H9 (cell line): ENCODE measurements at regions not wholly inside any gene's neighbourhood (a gene's known extent, or its start where the extent isn't known, plus 50 kb on each side); places are given as distances from the start of the nearest gene placed in this dataset.

Source experiments
- DNase-seq: peaks from one replicate; pipeline ENCODE4 v3.0.0-alpha.2; 2017
- H2AFZ ChIP-seq: one replicate; pipeline ENCODE4 v1.6.1; 2013; ENCODE audit warnings: mild to moderate bottlenecking, low read length, control low read depth, moderate library complexity
- H2AK5ac ChIP-seq: 2 replicates; pipeline ENCODE4 v1.6.1; 2013; ENCODE audit warnings: low read length, control low read depth, mixed read lengths; ENCODE audit not compliant: insufficient read length
- H2BK120ac ChIP-seq: one replicate; pipeline ENCODE4 v1.6.1; 2013; ENCODE audit warnings: low read depth, mild to moderate bottlenecking, low read length, control low read depth, inconsistent platforms; ENCODE audit not compliant: poor library complexity, severe bottlenecking
- H2BK12ac ChIP-seq: 2 replicates; pipeline ENCODE4 v1.6.1; 2013; ENCODE audit warnings: low read length, control low read depth, mixed read lengths, low read depth; ENCODE audit not compliant: insufficient read length
- H2BK15ac ChIP-seq: 2 replicates; pipeline ENCODE4 v1.6.1; 2013; ENCODE audit warnings: low read depth, low read length, control low read depth
- H2BK20ac ChIP-seq: one replicate; pipeline ENCODE4 v1.6.1; 2013; ENCODE audit warnings: low read depth, mild to moderate bottlenecking, low read length, control low read depth, inconsistent platforms; ENCODE audit not compliant: poor library complexity, severe bottlenecking
- H2BK5ac ChIP-seq: 2 replicates; pipeline ENCODE4 v1.6.1; 2013; ENCODE audit warnings: low read length, control low read depth, mixed read lengths; ENCODE audit not compliant: insufficient read length
- H3K14ac ChIP-seq: 2 replicates; pipeline ENCODE4 v1.6.1; 2013; ENCODE audit warnings: low read length, control low read depth; ENCODE audit not compliant: insufficient read depth
- H3K18ac ChIP-seq: 2 replicates; pipeline ENCODE4 v1.6.1; 2013; ENCODE audit warnings: low read depth, mild to moderate bottlenecking, mixed read lengths, low read length, control low read depth; ENCODE audit not compliant: insufficient read length
- H3K23ac ChIP-seq: 2 replicates; pipeline ENCODE4 v1.6.1; 2013; ENCODE audit warnings: low read length, control low read depth, mixed read lengths, low read depth; ENCODE audit not compliant: insufficient read length
- H3K23me2 ChIP-seq: 2 replicates; pipeline ENCODE4 v1.6.1; 2013; ENCODE audit warnings: low read depth, mild to moderate bottlenecking, mixed read lengths, low read length, control low read depth; ENCODE audit not compliant: insufficient read length, poor library complexity, severe bottlenecking
- H3K27ac ChIP-seq: 2 replicates; pipeline ENCODE4 v1.5.1; 2013; ENCODE audit warnings: low read length, control low read depth, mixed read lengths, low read depth; ENCODE audit not compliant: insufficient read length
- H3K27me3 ChIP-seq: 2 replicates; pipeline ENCODE4 v1.6.1; 2013; ENCODE audit warnings: low read length, control low read depth, inconsistent platforms; ENCODE audit not compliant: insufficient read depth
- H3K4ac ChIP-seq: 2 replicates; pipeline ENCODE4 v1.6.1; 2013; ENCODE audit warnings: low read depth, mild to moderate bottlenecking, control low read depth, inconsistent platforms, low read length, moderate library complexity
- H3K4me1 ChIP-seq: 2 replicates; pipeline ENCODE4 v1.6.1; 2013; ENCODE audit warnings: low read length, control low read depth, inconsistent platforms; ENCODE audit not compliant: insufficient read depth
- H3K4me2 ChIP-seq: 2 replicates; pipeline ENCODE4 v1.6.1; 2013; ENCODE audit warnings: low read length, control low read depth, mixed read lengths; ENCODE audit not compliant: insufficient read length, insufficient read depth
- H3K56ac ChIP-seq: 2 replicates; pipeline ENCODE4 v1.6.1; 2013; ENCODE audit warnings: low read depth, mild to moderate bottlenecking, mixed read lengths, low read length, control low read depth; ENCODE audit not compliant: insufficient read length
- H3K79me1 ChIP-seq: 2 replicates; pipeline ENCODE4 v1.6.1; 2013; ENCODE audit warnings: low read depth, mild to moderate bottlenecking, moderate library complexity, low read length, control low read depth, inconsistent platforms; ENCODE audit not compliant: insufficient read depth, poor library complexity, severe bottlenecking
- H3K79me2 ChIP-seq: 2 replicates; pipeline ENCODE4 v1.6.1; 2013; ENCODE audit warnings: low read length, control low read depth, inconsistent platforms; ENCODE audit not compliant: insufficient read depth
- H3K9ac ChIP-seq: 2 replicates; pipeline ENCODE4 v1.6.1; 2013; ENCODE audit warnings: low read length, control low read depth, mixed read lengths; ENCODE audit not compliant: insufficient read length; ENCODE audit errors: extremely low read depth
- H3K9me3 ChIP-seq: one replicate; pipeline ENCODE4 v1.6.1; 2013; ENCODE audit warnings: low read depth, low read length, inconsistent platforms; ENCODE audit not compliant: control insufficient read depth
- H3T11ph ChIP-seq: one replicate; pipeline ENCODE4 v1.6.1; 2013; ENCODE audit warnings: mild to moderate bottlenecking, low read length, control low read depth, inconsistent platforms
- H4K20me1 ChIP-seq: one replicate; pipeline ENCODE4 v1.6.1; 2013; ENCODE audit not compliant: control insufficient read depth, insufficient read length, insufficient read depth
- H4K5ac ChIP-seq: 2 replicates; pipeline ENCODE4 v1.6.1; 2013; ENCODE audit warnings: low read depth, mild to moderate bottlenecking, mixed read lengths, low read length, control low read depth; ENCODE audit not compliant: insufficient read length
- H4K8ac ChIP-seq: replicated peaks from 2 replicates; pipeline ENCODE4 v1.6.1; 2013; ENCODE audit warnings: low read length, control low read depth, mixed read lengths, low read depth; ENCODE audit not compliant: insufficient read length
- H4K91ac ChIP-seq: 2 replicates; pipeline ENCODE4 v1.6.1; 2013; ENCODE audit warnings: low read depth, mild to moderate bottlenecking, moderate library complexity, mixed read lengths, low read length, control low read depth; ENCODE audit not compliant: insufficient read length
- H3K27ac Mint-ChIP-seq, 3 experiments: 2 replicates in 2 of 3; 3 replicates in 1 of 3; pipeline ENCODE4 v1.8.0; 2020 to 2021; ENCODE audit warnings: mixed read lengths in 3 of 3, mild to moderate bottlenecking in 1 of 3, moderate library complexity in 1 of 3
- H3K27me3 Mint-ChIP-seq: 2 replicates; pipeline ENCODE4 v1.8.0; 2021; ENCODE audit warnings: low read depth, mild to moderate bottlenecking, moderate library complexity, mixed read lengths
- H3K36me3 Mint-ChIP-seq, 3 experiments: 2 replicates in 2 of 3; 3 replicates in 1 of 3; pipeline ENCODE4 v1.8.0; 2020 to 2021; ENCODE audit warnings: low read depth in 3 of 3, mixed read lengths in 3 of 3; ENCODE audit not compliant: insufficient read depth in 1 of 3
- H3K4me1 Mint-ChIP-seq, 2 experiments: 2 replicates each; pipeline ENCODE4 v1.8.0; 2020; ENCODE audit warnings: mixed read lengths in 2 of 2
- H3K4me3 Mint-ChIP-seq, 2 experiments: 2 replicates in 1 of 2; 3 replicates in 1 of 2; pipeline ENCODE4 v1.8.0; 2020 to 2021; ENCODE audit warnings: mild to moderate bottlenecking in 2 of 2, mixed read lengths in 2 of 2, moderate library complexity in 1 of 2
- H3K9me3 Mint-ChIP-seq, 2 experiments: 2 replicates in 1 of 2; 3 replicates in 1 of 2; pipeline ENCODE4 v1.8.0; 2020; ENCODE audit warnings: mild to moderate bottlenecking in 2 of 2, mixed read lengths in 2 of 2, moderate library complexity in 1 of 2
- CTCF ChIP-seq: fragments of 200-600 bp; sonication (generic); conservative IDR thresholded peaks from 3 replicates; pipeline ENCODE4 v1.8.0; 2021; ENCODE audit warnings: antibody characterized with exemption, mild to moderate bottlenecking
- WGBS: extraction: QIAGEN DNeasy Blood & Tissue Kit; methylation state at CpG from one replicate; pipeline ENCODE4 v1.1.7; 2013; ENCODE audit warnings: missing lambda C conversion rate, low lambda C conversion rate, mixed read lengths; ENCODE audit not compliant: insufficient read length; ENCODE audit errors: extremely low coverage; 5-methylcytosine and 5-hydroxymethylcytosine counted together

- Histone ChIP-seq H3K27me3 (no peaks in the 10 kb centered on the region), H2BK15ac (no peak overlapping the region), H2AK5ac (no peak overlapping the region), H3K27ac (no peak overlapping the region), H4K5ac (no peak overlapping the region), H3K23ac (no peak overlapping the region), H3T11ph (no peak overlapping the region), H3K4me1 (no peaks in the 10 kb centered on the region; the same call in 1 of the 2 replicates), H3K18ac (no peak overlapping the region), H2AFZ (no peak overlapping the region), H2BK20ac (no peak overlapping the region), H4K8ac (no peak overlapping the region), H2BK5ac (no peak overlapping the region), H3K23me2 (no peaks in the 10 kb centered on the region), H3K56ac (no peak overlapping the region), H3K9ac (no peak overlapping the region), H4K91ac (no peak overlapping the region), H4K20me1 (no peaks in the 10 kb centered on the region), H3K4ac (no peak overlapping the region), H2BK120ac (no peak overlapping the region), H3K4me2 (no peak overlapping the region), H3K79me2 (no peaks in the 10 kb centered on the region), H3K79me1 (no peaks in the 10 kb centered on the region), H2BK12ac (no peak overlapping the region), H3K9me3 (no peaks in the 10 kb centered on the region), H3K14ac (no peak overlapping the region)
- H3K4me3 Mint-ChIP-seq: no peak overlapping the region
- H3K36me3 Mint-ChIP-seq: no peaks in the 10 kb centered on the region; a peak in 1 of 7 replicates
- no peak for DNase-seq
- peaks cover 11 to 13% of the 10 kb centered on the region in 2 experiments for H3K4me1 Mint-ChIP-seq
- WGBS: no CpG with 5 or more reads among the region's 19 CpGs
- H3K27me3 Mint-ChIP-seq: no peaks in the 10 kb centered on the region; the same call in 1 of the 2 replicates
- TF ChIP-seq CTCF: no peak
- H3K27ac Mint-ChIP-seq: peak overlapping the region in 1 of 3 experiments; percentile 1; a peak in 1 of 7 replicates
- H3K9me3 Mint-ChIP-seq: peaks cover 4% of the 10 kb centered on the region in 2 experiments; a peak in 3 of 5 replicates
These were observed 125.7 kb upstream of the ZNF438 start for GRCh38 chr10:31157123-31158010.
